Activated gamma-delta T cell (primary cell): ENCODE measurements at regions not wholly inside any gene's neighbourhood (a gene's known extent, or its start where the extent isn't known, plus 50 kb on each side); places are given as distances from the start of the nearest gene placed in this dataset.
"Not testable (repeated sequence)": the region's sequence is repeated elsewhere in the genome, so short reads cannot be mapped to it uniquely, and the experiment has no call there.

Source experiments
- DNase-seq: peaks from one replicate; lab custom pipeline; 2025; lab: John Stamatoyannopoulos, UW

- DNase-seq = no peak
Measured at GRCh38 chr5:81826128-81826527, 75.2 kb upstream of the SSBP2 start.

DNA sequence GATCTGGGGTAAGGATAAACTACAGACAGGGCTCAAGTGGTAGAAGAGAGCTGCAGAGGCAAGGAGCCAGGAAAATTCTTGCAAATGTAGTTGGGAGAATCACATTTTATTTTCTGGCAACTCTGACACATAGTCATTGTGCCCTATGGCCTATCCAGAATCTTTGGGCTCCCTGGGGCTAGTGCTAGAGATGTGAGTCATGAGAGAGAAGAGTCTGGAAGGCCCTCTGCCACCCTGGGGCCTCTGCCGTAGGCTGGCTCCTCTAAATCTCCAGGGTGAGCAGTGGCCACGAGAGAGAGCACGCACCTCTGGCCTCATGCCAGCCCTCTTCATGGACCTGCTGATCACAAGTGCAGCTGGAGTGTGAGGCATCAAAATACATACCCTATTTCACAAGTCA lies 74.3 kb upstream of the SSBP2 start:
- no peak for DNase-seq

DNA sequence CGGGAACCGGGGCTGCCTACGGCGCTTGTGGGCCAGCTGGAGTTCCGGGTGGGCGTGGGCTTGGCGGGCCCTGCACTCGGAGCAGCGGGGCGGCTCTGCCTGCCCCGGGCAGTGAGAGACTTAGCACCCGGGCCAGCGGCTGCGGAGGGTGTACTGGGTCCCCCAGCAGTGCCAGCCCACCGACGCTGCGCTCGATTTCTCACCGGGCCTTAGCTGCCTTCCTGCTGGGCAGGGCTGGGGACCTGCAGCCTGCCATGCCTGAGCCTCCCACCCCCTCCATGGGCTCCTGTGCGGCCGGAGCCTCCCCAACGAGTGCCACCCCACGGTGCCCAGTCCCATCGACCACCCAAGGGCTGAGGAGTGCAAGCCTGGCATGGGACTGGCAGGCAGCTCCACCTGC lies 72.8 kb upstream of the SSBP2 start:
- not testable (repeated sequence) for DNase-seq

- DNase-seq = no peak
Measured at GRCh38 chr5:81820863-81821262, 70.0 kb upstream of the SSBP2 start.

DNA sequence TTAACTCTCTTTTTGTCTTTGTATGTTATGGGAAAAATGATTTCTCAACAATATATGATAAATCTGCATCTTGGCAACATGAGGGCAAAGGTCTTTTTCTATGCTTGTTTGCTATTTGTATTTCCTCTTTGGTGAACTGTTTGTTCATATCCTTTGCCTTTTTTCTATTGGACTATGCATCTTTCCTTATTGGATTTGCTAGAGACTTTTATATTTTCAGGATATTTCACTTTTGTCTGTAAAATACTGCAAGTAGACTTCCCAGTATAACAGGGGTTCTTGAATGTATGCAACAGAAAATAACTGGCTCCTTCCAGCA lies 69.4 kb upstream of the SSBP2 start:
- DNase-seq = no peak

GRCh38 chr5:81819556-81820317 lies 68.8 kb upstream of the SSBP2 start:
- DNase-seq = no peak

GRCh38 chr5:81817980-81818379 lies 67.1 kb upstream of the SSBP2 start:
- no peak for DNase-seq

DNA sequence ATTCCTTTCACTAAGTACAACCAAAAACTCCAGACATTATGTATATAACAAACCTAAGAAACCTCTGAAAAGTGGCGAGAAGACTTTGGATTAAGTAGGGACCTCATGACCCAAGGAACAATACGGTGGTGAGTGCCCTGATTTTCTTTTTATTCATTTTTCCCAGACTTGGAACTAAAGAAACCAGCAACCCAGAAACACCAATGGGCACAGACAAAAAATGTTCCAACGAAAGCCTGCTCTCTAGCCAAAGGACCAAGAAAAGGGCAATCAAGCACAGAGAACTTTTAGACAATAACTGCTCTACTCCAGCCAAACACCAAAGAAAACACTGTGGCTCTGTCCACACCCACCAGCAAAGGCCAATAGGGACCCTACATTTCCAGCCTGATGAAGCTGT lies 66.2 kb upstream of the SSBP2 start:
- no peak for DNase-seq

DNA sequence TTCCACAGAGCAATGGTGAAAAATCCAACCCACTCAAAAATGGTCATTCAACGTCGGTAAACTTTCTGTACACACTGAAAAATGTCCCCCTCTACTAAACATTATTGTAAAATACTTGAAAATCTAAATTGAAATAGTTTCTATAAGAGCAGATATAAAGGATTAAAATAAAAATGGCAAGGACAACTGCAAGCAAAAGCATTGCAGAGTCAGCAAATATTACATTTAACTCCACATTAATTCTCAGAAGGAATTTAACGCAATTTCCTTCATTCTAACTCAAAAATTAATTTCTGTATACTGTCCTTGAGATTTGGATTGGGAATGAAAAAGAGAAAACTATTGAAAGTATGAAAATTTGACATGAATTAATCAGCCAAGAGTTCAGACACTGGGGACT lies 64.4 kb upstream of the SSBP2 start:
- DNase-seq = no peak

- no peak for DNase-seq
Measured at GRCh38 chr5:81808106-81808505, 57.2 kb upstream of the SSBP2 start.

- no peak for DNase-seq
Measured at GRCh38 chr5:81805086-81805485, 54.2 kb upstream of the SSBP2 start.

GRCh38 chr5:81803812-81804211 lies 52.9 kb upstream of the SSBP2 start:
- no peak for DNase-seq

DNA sequence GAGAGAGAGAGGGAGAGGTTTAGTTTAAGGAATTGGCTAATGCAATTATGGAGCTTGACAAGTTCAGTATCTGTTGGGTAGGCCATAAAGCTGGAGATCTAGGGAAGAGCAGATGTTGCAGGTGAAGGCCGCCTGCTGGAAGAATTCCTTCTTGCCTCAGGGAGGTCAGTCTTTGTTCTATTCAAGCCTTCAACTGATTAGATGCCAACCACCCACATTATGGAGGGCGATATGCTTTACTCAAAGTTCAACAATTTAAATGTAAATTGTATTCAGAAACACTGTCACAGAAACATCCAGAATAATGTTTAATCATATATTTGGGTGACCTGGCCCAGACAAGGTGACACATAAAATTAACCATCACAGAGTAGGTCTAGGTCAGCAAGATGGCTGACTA lies 51.7 kb upstream of the SSBP2 start:
- no peak for DNase-seq

DNA sequence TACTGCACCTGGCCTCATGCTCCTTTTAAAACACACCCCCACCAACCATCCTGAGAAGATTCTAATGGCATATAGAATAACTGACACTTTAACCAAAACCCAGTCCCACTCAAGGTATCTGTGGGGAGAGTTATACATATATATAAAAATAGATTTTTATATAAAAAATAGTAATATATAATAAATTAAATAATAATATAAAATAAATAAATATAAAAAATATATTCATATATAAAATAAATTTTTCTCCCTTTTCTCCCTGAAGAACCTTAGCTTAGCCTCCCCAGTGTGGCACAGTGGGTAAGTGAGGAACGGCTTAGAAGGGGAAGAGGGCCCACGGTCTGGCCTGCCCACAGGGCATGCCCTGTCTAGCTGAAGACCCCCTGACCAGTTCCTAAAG lies 51.1 kb upstream of the SSBP2 start:
- DNase-seq = no peak

DNA sequence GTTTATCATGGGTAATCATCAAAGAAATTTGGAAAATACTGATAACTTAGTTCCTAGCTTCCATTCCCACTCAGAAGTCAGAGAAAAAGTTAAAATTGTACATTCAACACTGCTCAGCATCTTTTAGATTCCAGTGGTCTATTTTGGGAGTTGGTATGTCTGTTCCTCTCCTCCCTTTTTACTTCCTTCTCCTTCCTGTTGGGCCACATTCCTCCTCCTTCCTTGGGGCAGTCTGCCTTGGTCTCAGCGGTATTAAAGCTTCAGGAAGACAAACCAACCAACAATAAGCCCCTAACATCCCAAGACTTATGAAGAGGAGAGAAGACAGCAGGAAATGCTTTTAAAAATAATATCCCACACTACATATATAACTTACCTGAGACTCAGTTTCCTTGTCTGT lies 49.9 kb upstream of the SSBP2 start:
- no peak for DNase-seq
